SW480 (cell line): ENCODE measurements at regions not wholly inside any gene's neighbourhood (a gene's known extent, or its start where the extent isn't known, plus 50 kb on each side); places are given as distances from the start of the nearest gene placed in this dataset.
"Not testable (repeated sequence)": the region's sequence is repeated elsewhere in the genome, so short reads cannot be mapped to it uniquely, and the experiment has no call there.

ENCODE experiments used
- DNase-seq: peaks from one replicate; pipeline ENCODE4 v3.0.0-alpha.2; 2016; ENCODE audit warnings: low spot score

- no peak for DNase-seq
Measured at GRCh38 chrX:63581906-63582305, 203.1 kb downstream of the ARHGEF9 start.

GRCh38 chrX:63581398-63581797 lies 203.6 kb downstream of the ARHGEF9 start:
- no peak for DNase-seq

GRCh38 chrX:63576533-63576932 lies 208.5 kb downstream of the ARHGEF9 start:
- DNase-seq, result no peak

- not testable (repeated sequence) for DNase-seq
Measured at GRCh38 chrX:63575700-63576099, 209.3 kb downstream of the ARHGEF9 start.

- DNase-seq, result no peak
Measured at GRCh38 chrX:63566856-63567255, 215.7 kb upstream of the SPIN4 start.

- peak; percentile 3 for DNase-seq
Measured at GRCh38 chrX:63561425-63561824, 210.3 kb upstream of the SPIN4 start.

- DNase-seq, result peak; percentile 84
Measured at GRCh38 chrX:63560601-63561218, 209.6 kb upstream of the SPIN4 start.

- no peak for DNase-seq
Measured at GRCh38 chrX:63551856-63552255, 200.7 kb upstream of the SPIN4 start.

GRCh38 chrX:63530654-63531053 lies 179.5 kb upstream of the SPIN4 start:
- DNase-seq, result no peak

- DNase-seq, result no peak
Measured at GRCh38 chrX:63529961-63530360, 178.8 kb upstream of the SPIN4 start.

- DNase-seq, result no peak
Measured at GRCh38 chrX:63526863-63527262, 175.7 kb upstream of the SPIN4 start.

- DNase-seq, result no peak
Measured at GRCh38 chrX:63525491-63525890, 174.4 kb upstream of the SPIN4 start.

- not testable (repeated sequence) for DNase-seq
Measured at GRCh38 chrX:63519368-63519767, 168.2 kb upstream of the SPIN4 start.

- DNase-seq, result no peak
Measured at GRCh38 chrX:63514569-63515080, 163.5 kb upstream of the SPIN4 start.

GRCh38 chrX:63513825-63514568 lies 162.9 kb upstream of the SPIN4 start:
- DNase-seq, result no peak

- DNase-seq, result no peak
Measured at GRCh38 chrX:63511361-63511760, 160.2 kb upstream of the SPIN4 start.

GRCh38 chrX:63508668-63509067 lies 157.5 kb upstream of the SPIN4 start:
- no peak for DNase-seq

- DNase-seq, result peak; percentile 38
Measured at GRCh38 chrX:63506320-63506719, 155.2 kb upstream of the SPIN4 start.

- DNase-seq, result no peak
Measured at GRCh38 chrX:63503541-63503940, 152.4 kb upstream of the SPIN4 start.

GRCh38 chrX:63488546-63489373 lies 137.6 kb upstream of the SPIN4 start:
- no peak for DNase-seq

GRCh38 chrX:63475200-63475599 lies 124.1 kb upstream of the SPIN4 start:
- no peak for DNase-seq

GRCh38 chrX:63471004-63471403 lies 119.9 kb upstream of the SPIN4 start:
- no peak for DNase-seq

GRCh38 chrX:63470506-63470905 lies 119.4 kb upstream of the SPIN4 start:
- DNase-seq, result no peak
